Skeletal muscle satellite cell (primary cell): ENCODE measurements at regions not wholly inside any gene's neighbourhood (a gene's known extent, or its start where the extent isn't known, plus 50 kb on each side); places are given as distances from the start of the nearest gene placed in this dataset.

Source experiments
- H3K27me3 ChIP-seq: 2 replicates; pipeline ENCODE4 v1.7.0; 2013; ENCODE audit warnings: low read length; ENCODE audit not compliant: control insufficient read depth, insufficient read depth
- H3K36me3 ChIP-seq: 2 replicates; pipeline ENCODE4 v1.7.0; 2013; ENCODE audit warnings: mild to moderate bottlenecking, control low read depth, low read length; ENCODE audit not compliant: insufficient read depth
- H3K4me1 ChIP-seq: 2 replicates; pipeline ENCODE4 v1.7.0; 2013; ENCODE audit warnings: low read length; ENCODE audit not compliant: control insufficient read depth, insufficient read depth
- H3K4me2 ChIP-seq: 2 replicates; pipeline ENCODE4 v1.7.0; 2013; ENCODE audit warnings: mild to moderate bottlenecking, low read length
- H3K4me3 ChIP-seq: 2 replicates; pipeline ENCODE4 v1.7.0; 2013; ENCODE audit warnings: low read length
- H3K9ac ChIP-seq: 2 replicates; pipeline ENCODE4 v1.7.0; 2013; ENCODE audit warnings: mild to moderate bottlenecking, low read depth, low read length, moderate library complexity
- H3K9me3 ChIP-seq: replicated peaks from 2 replicates; pipeline ENCODE4 v1.7.0; 2013; ENCODE audit warnings: mild to moderate bottlenecking, control low read depth, low read length

DNA sequence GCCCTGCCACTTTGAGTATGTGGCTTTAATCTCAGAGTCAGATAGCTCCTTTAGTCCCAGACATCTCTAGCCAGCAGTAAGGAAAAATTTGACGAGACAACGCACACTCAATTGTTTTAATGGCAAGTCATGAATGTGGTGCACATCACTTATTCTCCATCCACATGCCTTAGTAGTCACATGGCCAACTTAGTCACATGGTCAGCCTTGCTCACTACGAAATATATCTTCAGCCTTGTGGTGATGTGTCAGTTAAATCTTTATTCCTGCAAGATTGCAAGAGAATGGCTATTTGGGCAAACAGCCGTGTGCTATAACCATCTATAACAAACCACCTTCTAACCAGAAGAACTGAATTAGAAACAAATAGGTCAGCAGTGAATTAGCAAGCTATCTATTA, 871.1 kb upstream of the CELF2 start:
- H3K9me3 ChIP-seq, result no peaks in the 10 kb centered on the region
- H3K27me3 ChIP-seq, result no peaks in the 10 kb centered on the region
- H3K9ac ChIP-seq, result no peak overlapping the region
- no peaks in the 10 kb centered on the region for H3K4me1 ChIP-seq
- H3K4me2 ChIP-seq, result no peak overlapping the region
- H3K36me3 ChIP-seq, result no peaks in the 10 kb centered on the region
- no peak overlapping the region for H3K4me3 ChIP-seq

DNA sequence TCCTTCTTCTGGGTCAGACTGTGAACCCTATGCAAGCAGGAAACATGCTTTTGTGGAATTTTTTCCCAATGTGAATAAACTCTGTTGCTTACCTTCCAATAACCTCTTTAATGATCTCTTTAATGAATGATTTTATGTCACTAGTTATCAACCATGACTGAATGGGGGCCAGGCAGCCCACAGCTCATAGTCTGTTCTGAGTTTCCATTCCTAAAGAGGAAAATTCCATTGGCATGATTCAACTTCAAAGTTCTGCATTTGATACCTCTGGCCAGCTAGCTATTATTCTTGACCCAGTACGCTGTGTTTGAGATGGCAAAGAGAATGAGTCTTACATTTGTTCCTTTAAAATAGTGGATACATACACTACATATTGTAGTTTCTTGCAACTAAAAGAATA, 867.8 kb upstream of the CELF2 start:
- Histone ChIP-seq H3K9me3 (no peaks in the 10 kb centered on the region), H3K4me2 (no peak overlapping the region), H3K27me3 (no peaks in the 10 kb centered on the region), H3K9ac (no peak overlapping the region), H3K36me3 (no peaks in the 10 kb centered on the region), H3K4me1 (no peaks in the 10 kb centered on the region), H3K4me3 (no peak overlapping the region)

GRCh38 chr10:10156917-10157600, 860.6 kb upstream of the CELF2 start:
- H3K27me3 ChIP-seq, result no peaks in the 10 kb centered on the region
- no peaks in the 10 kb centered on the region for H3K36me3 ChIP-seq
- no peak overlapping the region for H3K9ac ChIP-seq
- H3K9me3 ChIP-seq, result no peaks in the 10 kb centered on the region
- H3K4me1 ChIP-seq, result no peaks in the 10 kb centered on the region
- no peak overlapping the region for H3K4me2 ChIP-seq
- no peak overlapping the region for H3K4me3 ChIP-seq

DNA sequence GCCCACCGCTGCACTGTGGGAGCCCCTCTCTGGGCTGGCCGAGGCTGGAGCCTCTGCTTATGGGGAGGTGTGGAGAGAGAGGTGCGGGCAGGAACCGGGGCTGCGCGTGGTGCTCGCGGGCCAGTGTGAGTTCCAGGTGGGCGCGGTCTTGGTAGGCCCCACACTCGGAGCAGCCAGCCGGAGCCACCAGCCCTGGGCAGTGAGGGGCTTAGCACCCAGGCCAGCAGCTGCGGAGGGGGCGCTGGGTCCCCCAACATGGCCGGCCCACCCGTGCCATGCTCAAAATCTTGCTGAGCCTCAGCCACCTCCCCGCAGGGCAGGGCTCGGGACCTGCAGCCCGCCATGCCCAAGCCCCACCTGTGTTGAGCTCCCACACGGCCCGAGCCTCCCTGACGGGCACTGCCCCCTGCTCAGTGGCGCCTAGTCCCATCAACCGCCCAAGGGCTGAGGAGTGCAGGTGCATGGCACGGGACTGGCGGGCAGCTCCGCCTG, 856.8 kb upstream of the CELF2 start:
- Histone ChIP-seq H3K27me3 (no peaks in the 10 kb centered on the region), H3K36me3 (no peaks in the 10 kb centered on the region), H3K4me3 (no peak overlapping the region), H3K9ac (no peak overlapping the region), H3K4me2 (no peak overlapping the region), H3K4me1 (no peaks in the 10 kb centered on the region), H3K9me3 (no peaks in the 10 kb centered on the region)

- no peaks in the 10 kb centered on the region for H3K27me3 ChIP-seq
Measured at GRCh38 chr10:10164848-10165247, 852.8 kb upstream of the CELF2 start.

DNA sequence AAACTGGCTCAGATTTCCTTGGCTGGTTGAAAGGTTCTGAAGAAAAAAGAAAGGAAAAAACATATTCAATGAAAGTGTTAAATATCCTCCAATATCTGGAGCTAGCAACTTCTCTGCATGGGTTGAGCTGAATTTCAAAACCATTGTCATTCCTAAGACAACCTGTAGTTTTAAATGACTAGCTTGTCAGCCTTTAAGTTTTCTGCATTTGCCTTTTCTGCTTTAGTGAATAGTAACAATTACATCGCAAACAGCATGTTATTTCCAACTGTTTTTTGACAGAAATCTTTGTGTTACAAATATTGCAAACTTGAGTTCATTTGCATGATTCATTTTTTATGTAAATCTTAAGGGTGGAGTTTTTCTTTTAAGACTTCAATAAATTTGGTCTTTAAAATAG, 852.3 kb upstream of the CELF2 start:
- Histone ChIP-seq H3K27me3 (no peaks in the 10 kb centered on the region), H3K9ac (no peak overlapping the region), H3K4me3 (no peak overlapping the region), H3K36me3 (no peaks in the 10 kb centered on the region), H3K4me1 (no peaks in the 10 kb centered on the region), H3K4me2 (no peak overlapping the region), H3K9me3 (no peaks in the 10 kb centered on the region)

More at GRCh38 chr10:10164848-10165247, 852.8 kb upstream of the CELF2 start:
- Histone ChIP-seq H3K9me3 (no peaks in the 10 kb centered on the region), H3K9ac (no peak overlapping the region), H3K36me3 (no peaks in the 10 kb centered on the region), H3K4me3 (no peak overlapping the region), H3K4me2 (no peak overlapping the region), H3K4me1 (no peaks in the 10 kb centered on the region)

GRCh38 chr10:10178476-10178875, 839.2 kb upstream of the CELF2 start:
- H3K4me1 ChIP-seq, result no peaks in the 10 kb centered on the region
- no peak overlapping the region for H3K9ac ChIP-seq

DNA sequence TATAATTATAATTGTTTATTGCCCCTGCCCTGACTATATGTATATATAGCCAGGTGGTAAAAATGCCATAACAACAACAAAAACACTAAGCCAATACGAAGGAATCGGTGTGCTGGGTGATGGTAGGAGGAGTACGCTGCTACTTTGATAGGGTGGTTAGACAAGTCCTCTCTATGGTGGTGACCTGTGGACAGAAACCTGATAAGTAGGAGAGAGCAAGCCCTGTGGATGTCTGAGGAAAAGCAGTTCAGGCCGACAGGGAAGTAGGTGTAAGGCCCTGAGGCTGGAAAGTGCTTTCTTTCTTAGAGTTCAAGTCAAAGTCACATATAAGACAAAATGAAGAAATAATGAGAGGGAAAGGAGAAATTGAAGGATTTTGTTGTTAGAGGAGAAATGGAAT, 823.8 kb upstream of the CELF2 start:
- no peaks in the 10 kb centered on the region for H3K4me1 ChIP-seq
- no peak overlapping the region for H3K4me2 ChIP-seq
- no peaks in the 10 kb centered on the region for H3K27me3 ChIP-seq
- no peak overlapping the region for H3K9ac ChIP-seq
- H3K36me3 ChIP-seq, result no peaks in the 10 kb centered on the region
- H3K4me3 ChIP-seq, result no peak overlapping the region
- H3K9me3 ChIP-seq, result no peaks in the 10 kb centered on the region

More at GRCh38 chr10:10178476-10178875, 839.2 kb upstream of the CELF2 start:
- Histone ChIP-seq H3K9me3 (no peaks in the 10 kb centered on the region), H3K4me2 (no peak overlapping the region), H3K4me3 (no peak overlapping the region), H3K27me3 (no peaks in the 10 kb centered on the region), H3K36me3 (no peaks in the 10 kb centered on the region)

DNA sequence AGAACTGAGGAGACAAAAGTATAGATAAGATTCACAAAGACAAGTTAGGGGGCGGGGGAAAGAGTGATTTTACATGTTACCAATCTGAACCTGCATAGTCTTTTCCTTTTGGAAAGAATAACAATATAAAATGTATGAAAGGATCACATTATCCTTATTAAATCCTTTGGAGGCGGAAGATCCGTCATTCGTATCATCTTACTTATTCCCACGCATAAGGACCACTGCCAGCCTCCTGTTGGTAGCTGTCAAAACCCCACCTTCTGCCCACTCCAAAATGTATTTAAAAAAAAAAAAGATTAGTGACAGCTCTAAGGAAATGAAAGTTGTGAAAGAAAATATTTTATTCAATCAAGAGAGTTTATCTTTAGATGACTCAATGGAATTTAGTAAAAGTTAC, 821.0 kb upstream of the CELF2 start:
- Histone ChIP-seq H3K27me3 (no peaks in the 10 kb centered on the region), H3K9me3 (no peaks in the 10 kb centered on the region), H3K4me3 (no peak overlapping the region), H3K36me3 (no peaks in the 10 kb centered on the region), H3K4me2 (no peak overlapping the region), H3K9ac (no peak overlapping the region), H3K4me1 (no peaks in the 10 kb centered on the region)

GRCh38 chr10:10197423-10197822, 820.2 kb upstream of the CELF2 start:
- no peaks in the 10 kb centered on the region for H3K9me3 ChIP-seq

DNA sequence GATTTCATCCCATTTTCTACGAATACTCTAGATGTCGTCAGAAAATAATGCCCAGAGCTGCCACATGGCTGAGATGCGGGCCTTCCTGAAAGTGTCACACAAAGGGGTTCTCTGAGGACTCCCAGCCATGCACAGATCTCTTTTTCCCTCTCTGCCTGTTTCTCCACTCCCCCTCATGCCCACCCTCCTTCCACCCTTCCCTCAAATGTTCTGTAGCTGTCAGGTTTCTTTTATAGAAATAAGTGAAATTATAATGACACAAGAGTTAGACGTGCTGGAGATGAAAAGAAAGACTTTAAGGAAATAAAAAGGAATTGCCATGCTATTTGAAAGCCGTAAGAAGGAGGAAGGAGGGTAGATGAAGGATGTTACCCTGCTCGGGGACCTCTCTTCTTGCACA, 819.3 kb upstream of the CELF2 start:
- H3K36me3 ChIP-seq, result no peaks in the 10 kb centered on the region
- no peak overlapping the region for H3K4me2 ChIP-seq
- no peaks in the 10 kb centered on the region for H3K4me1 ChIP-seq
- H3K9me3 ChIP-seq, result no peaks in the 10 kb centered on the region
- no peak overlapping the region for H3K9ac ChIP-seq
- no peak overlapping the region for H3K4me3 ChIP-seq
- no peaks in the 10 kb centered on the region for H3K27me3 ChIP-seq

More at GRCh38 chr10:10197423-10197822, 820.2 kb upstream of the CELF2 start:
- Histone ChIP-seq H3K4me3 (no peak overlapping the region), H3K36me3 (no peaks in the 10 kb centered on the region), H3K4me1 (no peaks in the 10 kb centered on the region), H3K27me3 (no peaks in the 10 kb centered on the region), H3K4me2 (no peak overlapping the region), H3K9ac (no peak overlapping the region)

DNA sequence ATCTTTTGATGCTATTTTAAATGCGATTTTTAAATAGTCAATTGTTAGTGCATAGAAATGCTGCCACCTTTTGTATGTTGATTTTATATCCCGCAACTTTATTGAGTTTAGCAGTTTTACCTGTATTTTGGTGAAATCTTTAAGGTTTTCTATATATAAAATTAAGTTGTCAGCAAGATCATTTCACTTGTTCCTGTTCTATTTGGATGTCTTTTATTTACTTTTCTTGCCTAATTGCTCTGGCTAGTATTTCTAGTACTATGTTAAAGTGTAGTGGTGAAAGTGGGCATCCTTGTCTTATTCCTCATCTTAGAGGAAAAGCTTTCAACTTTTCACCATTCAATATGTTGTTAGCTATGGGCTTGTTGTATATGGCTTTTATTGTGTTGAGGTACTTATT, 813.3 kb upstream of the CELF2 start:
- H3K9me3 ChIP-seq, result peaks cover 3% of the 10 kb centered on the region
- no peaks in the 10 kb centered on the region for H3K27me3 ChIP-seq
- no peaks in the 10 kb centered on the region for H3K36me3 ChIP-seq
- H3K4me2 ChIP-seq, result no peak overlapping the region
- peaks cover 2% of the 10 kb centered on the region for H3K4me1 ChIP-seq
- no peak overlapping the region for H3K4me3 ChIP-seq
- H3K9ac ChIP-seq, result no peak overlapping the region
